Adrenal gland (tissue), 5 donors: ENCODE measurements at regions not wholly inside any gene's neighbourhood (a gene's known extent, or its start where the extent isn't known, plus 50 kb on each side); places are given as distances from the start of the nearest gene placed in this dataset.

ENCODE experiments used
- POLR2A ChIP-seq, 2 donors: fragments of 450-650 bp; IDR thresholded peaks; one replicate each; pipeline ENCODE4 v1.6.1; 2017; ENCODE audit warnings: antibody characterized with exemption in 2 of 2, mild to moderate bottlenecking in 2 of 2, moderate library complexity in 1 of 2
- TF ChIP-seq, protein P1 (sequence below), 6 experiments: fragments of 450-650 bp in 4 of 6; fragments of 200-600 bp in 2 of 6; sonication (generic) in 1 of 6; IDR thresholded peaks; 1 replicate in 5 of 6; 2 replicates in 1 of 6; pipeline versions ENCODE4 v1.5.1 to v1.8.0; 2016 to 2021; ENCODE audit warnings: antibody characterized with exemption in 6 of 6, mild to moderate bottlenecking in 2 of 6, moderate library complexity in 1 of 6
- donor health status: DM: no; HTN: no; CAD: no.

DNA sequence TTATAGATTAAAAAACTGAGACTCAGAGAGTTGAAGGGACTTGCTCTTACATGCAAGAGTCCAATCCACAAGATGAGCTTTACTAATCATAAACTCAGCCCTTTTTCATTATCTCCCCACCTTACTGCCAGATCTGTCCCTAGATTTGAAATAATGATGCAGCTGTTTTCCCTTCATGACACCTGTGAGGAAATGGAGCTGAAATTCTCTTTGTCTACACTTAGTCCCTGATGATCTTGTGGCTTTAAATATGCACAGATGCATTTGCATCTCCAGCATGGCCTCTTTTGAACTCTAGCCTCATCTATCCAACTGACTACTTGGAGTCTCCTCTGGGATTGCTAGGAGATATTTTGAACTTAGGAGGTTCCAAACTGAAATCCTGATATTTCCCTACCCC, 188.9 kb upstream of the AFF2 start:
- TF ChIP-seq, protein P1, sequence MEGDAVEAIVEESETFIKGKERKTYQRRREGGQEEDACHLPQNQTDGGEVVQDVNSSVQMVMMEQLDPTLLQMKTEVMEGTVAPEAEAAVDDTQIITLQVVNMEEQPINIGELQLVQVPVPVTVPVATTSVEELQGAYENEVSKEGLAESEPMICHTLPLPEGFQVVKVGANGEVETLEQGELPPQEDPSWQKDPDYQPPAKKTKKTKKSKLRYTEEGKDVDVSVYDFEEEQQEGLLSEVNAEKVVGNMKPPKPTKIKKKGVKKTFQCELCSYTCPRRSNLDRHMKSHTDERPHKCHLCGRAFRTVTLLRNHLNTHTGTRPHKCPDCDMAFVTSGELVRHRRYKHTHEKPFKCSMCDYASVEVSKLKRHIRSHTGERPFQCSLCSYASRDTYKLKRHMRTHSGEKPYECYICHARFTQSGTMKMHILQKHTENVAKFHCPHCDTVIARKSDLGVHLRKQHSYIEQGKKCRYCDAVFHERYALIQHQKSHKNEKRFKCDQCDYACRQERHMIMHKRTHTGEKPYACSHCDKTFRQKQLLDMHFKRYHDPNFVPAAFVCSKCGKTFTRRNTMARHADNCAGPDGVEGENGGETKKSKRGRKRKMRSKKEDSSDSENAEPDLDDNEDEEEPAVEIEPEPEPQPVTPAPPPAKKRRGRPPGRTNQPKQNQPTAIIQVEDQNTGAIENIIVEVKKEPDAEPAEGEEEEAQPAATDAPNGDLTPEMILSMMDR (IDR thresholded peaks at IDR 0.05) = no peak
- no peak for TF ChIP-seq POLR2A (IDR thresholded peaks at IDR 0.05)
